Upper lobe of left lung (tissue), 4 donors: ENCODE measurements at regions not wholly inside any gene's neighbourhood (a gene's known extent, or its start where the extent isn't known, plus 50 kb on each side); places are given as distances from the start of the nearest gene placed in this dataset.

Experiments
- CTCF ChIP-seq, 6 experiments: fragments of 450-650 bp in 4 of 6; fragments of 200-600 bp in 2 of 6; sonication (generic) in 2 of 6; IDR thresholded peaks; one replicate each; pipeline ENCODE4 v1.5.1; 2016 to 2019; ENCODE audit warnings: antibody characterized with exemption in 6 of 6
- EP300 ChIP-seq, 4 donors: sonication (generic); formaldehyde crosslinking; IDR thresholded peaks; one replicate each; pipeline ENCODE4 v1.5.1; 2017; ENCODE audit warnings: antibody characterized with exemption in 4 of 4, control low read depth in 2 of 4
- POLR2A ChIP-seq, 4 donors: fragments of 450-650 bp; IDR thresholded peaks; one replicate each; pipeline ENCODE4 v1.5.1; 2016 to 2017; ENCODE audit warnings: antibody characterized with exemption in 4 of 4, mild to moderate bottlenecking in 2 of 4
- POLR2AphosphoS5 ChIP-seq, 2 donors: sonication (generic); formaldehyde crosslinking; IDR thresholded peaks; one replicate each; pipeline ENCODE4 v1.5.1; 2017; ENCODE audit warnings: antibody characterized with exemption in 2 of 2

- TF ChIP-seq POLR2AphosphoS5 (IDR thresholded peaks at IDR 0.05) (no peak), POLR2A (IDR thresholded peaks at IDR 0.05) (no peak), CTCF (IDR thresholded peaks at IDR 0.05) (no peak), EP300 (IDR thresholded peaks at IDR 0.05) (no peak)
Observed at GRCh38 chr10:2618690-2619089, 448.7 kb upstream of the PFKP start.
